GM18498 (cell line): ENCODE measurements at regions not wholly inside any gene's neighbourhood (a gene's known extent, or its start where the extent isn't known, plus 50 kb on each side); places are given as distances from the start of the nearest gene placed in this dataset.

Experiments
- ATAC-seq: cut with Tn5 transposase; IDR thresholded peaks from one replicate; pipeline ENCODE4 v1.9.1; 2021; ENCODE audit warnings: mild to moderate bottlenecking, moderate library complexity; ENCODE audit not compliant: unreplicated experiment

DNA sequence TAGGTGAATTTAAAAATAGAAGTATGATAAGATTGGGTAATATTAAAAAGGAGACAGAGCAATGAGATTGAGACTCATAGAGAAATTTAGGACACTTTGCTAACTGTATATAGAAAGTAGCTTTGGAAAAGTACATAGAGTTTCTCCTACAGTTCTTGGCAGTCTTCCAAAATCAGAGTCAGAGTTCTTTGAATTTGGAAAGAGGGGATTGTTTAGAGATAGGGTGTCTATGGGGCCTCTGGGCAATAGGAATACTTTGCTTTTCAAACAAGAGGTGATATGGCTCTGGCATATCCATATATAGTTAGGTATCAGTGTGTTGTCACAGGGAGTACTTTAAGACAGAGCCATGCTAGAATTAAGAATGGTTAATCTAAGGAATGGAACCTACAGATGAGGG, 477.1 kb upstream of the KCNMB2 start:
- ATAC-seq: no peak

DNA sequence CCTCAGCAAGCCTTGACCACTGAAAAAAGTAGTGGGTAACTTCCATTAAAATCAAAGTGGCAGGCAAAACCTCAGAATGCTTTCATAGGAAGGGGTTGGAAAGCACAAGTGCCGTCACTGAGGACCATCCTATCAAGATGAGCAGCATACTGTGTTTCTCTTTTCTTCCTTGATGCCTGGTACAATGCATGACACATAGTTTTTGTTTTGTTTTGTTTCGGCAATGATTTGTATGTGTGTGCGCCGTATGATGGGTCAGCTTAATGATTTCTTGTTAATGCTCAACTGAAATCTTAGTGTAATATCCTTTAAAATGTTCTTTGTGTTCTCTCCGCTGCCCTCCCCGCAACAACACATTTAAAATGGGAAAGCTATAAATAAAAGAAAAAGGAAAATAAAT, 476.4 kb upstream of the KCNMB2 start:
- no peak for ATAC-seq

DNA sequence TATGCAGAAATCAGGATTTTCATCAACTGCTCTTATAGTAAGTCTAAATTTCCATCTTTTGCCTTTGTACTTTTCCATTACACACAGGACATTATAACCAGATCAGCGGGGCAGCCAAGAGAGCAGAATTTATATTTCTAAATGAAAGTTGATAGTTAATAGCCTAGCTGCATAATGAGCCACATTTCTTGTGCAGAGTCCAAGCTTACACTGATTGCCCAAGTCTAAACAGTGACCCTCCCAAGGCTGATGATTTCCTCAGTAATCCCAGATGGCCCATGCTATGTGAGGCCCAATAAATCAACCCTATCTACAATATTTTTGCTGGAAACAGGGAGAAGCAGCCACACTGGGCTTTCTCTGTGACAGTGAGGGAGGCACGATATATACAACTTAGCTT, 475.8 kb upstream of the KCNMB2 start:
- ATAC-seq: no peak

DNA sequence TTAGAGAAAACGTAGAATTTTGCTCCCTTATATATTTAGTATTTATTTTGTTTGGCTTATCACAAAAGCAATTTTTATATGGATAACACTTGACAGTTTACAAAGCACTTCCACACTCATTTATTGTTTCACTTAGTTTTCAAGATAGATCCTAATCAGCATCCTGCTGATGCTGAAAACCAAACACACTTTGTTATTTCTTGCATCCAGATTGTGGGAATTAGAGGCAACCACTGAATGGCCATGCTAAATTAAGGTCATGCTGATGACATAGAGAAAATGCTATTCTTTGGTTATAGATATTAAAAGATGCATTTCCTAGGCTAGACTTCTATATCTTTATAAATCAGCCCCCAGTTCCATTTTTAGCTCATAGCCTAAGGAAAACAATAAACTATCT, 474.1 kb upstream of the KCNMB2 start:
- no peak for ATAC-seq

DNA sequence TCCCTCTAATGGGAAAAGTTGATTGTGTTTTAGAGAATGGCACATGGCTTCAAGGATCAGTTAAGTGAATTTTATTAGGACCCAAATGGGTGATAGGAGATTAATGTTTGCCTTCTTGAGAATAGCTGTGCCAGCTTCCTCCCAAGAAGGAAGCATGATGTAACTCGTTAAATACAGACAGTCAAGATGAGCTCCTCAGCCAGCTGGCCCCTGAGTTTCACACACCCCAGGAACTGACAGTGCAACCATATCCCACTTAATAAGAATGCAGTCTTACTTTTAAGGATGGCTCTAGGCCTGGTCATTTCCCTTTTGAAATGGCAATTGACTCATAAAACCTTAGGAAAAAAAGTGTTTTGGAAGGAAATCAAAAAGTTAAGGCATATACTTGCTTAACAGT, 472.8 kb upstream of the KCNMB2 start:
- no peak for ATAC-seq

DNA sequence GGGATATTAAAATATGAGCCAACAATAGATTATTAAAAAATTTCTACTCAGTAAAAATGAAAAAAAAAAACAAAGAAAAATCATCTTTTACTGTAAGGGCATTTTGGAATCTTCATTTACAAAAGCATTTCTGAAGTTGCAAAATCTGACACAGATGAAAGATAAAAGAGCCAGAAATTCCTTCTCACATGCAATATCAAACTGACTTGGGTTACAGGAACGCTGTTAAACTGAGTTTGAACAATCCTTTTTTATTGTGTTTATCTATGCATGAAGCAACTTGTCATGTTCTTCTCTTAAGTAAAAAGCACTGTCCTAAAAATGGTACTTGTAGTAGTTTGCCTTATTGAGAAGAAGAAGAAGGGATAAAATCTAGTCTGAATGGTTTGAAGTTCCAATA, 468.5 kb upstream of the KCNMB2 start:
- no peak for ATAC-seq

DNA sequence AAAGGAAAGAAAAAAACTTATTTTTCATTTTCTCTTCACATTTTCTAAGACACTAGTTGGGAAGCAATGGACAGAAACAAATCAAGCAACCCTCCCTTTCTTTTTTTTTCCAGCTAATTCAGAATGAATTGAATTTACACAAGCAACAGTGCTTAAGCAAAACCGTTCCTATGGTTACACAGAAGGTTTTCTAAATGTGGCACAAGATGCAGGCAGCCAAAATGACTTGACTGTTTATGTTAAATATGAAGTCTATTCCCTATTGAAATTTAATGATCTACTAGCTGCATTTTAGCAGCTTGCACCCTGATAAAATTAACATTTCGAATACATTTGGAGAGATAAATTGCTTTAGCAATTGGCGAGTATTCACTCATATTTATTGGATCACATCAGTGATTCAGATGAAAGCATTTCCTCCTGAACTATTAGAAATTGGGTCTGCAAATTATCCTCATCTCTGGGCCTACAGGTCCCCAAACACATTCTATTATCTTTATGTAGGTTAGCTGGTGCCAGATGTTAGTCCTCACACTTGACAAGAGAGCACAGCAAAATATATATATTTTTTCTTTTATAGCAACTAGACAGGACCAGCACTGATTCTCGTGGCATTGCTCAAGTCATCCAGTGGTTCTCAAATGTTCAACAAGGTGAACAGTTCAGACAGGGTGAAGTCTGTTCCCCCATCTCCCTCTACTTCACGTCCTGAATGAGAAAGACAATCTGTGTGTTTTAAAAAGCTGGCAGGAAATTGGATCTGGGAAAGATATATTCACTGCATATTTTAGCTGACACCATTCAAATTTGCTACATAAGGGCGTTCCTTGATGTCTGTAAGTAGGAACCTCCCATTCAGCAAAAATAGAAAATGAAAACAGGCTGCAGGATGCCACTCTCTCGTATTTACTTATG, 463.6 kb upstream of the KCNMB2 start:
- no peak for ATAC-seq

DNA sequence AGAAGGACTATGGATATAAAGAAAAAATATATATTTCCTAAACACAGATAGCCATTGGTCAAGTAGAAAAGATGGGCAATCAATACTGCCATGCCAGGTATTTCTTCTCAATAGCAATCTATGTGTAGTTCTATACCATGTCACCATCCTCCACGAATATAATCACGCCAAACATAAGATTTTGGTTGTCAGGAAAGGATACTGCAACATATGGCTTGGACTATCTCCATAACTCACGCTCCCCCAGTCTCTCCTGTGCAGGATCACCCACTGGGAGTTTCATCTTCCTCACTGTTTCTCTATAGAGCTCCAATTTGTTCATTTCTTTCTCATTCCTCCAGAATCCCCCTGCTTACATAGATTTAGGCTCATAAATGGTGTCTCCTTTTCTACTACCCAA, 462.9 kb upstream of the KCNMB2 start:
- ATAC-seq: no peak

DNA sequence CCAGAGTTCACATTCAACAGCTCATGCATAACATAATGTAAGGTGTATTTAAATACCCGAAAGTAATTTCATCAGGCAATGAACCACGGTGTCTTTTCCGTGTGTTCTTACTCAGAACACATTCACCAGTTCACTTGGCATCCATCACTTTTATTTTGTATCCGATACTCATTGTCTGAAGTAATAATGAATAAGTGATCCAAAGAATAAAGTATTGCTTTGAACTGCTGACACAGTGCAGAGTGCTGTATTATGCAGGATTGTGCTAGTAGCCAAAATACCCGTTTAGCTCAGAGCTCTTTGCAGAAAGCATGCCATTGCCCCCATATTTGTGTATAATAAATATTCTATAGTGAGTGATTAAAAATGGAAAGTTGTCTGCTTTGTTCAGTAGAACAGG, 460.9 kb upstream of the KCNMB2 start:
- no peak for ATAC-seq

DNA sequence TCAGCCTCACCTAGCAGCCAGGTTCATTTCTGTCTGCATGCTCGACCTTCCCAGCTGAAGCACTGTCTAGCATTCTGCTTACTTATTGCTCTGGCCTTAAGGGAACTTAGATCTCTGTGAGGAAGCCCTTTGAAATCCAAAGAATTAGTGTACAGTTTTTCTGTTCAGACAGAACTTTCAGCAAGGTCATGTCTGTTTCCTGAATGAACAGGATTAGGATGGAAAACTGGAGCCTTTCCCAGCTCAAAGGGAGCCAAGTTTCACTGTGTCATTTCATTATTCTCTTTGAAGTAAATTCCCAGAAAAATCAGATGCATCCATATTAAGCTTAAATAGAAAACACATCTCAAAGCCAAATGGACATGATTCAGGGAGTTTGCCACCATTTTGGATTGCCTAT, 457.3 kb upstream of the KCNMB2 start:
- no peak for ATAC-seq

DNA sequence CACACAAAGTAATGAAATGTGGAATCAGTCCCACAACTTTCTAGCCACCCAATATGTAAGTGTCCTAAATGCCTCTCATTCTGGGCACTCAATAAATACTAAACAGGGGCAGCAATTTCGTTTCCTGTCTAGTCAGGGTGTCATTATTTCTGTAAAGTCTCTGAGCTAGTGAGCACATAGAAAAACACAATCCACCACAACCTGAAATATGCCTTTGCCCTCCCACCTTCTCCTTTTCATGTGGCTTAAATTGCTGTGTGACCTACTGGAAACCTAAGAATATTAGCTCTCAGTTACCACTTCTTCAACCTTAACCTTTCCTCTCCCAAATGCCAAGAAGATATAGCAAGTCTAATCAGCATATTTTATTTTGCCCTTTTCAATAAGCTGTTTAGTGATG, 456.3 kb upstream of the KCNMB2 start:
- ATAC-seq: no peak

DNA sequence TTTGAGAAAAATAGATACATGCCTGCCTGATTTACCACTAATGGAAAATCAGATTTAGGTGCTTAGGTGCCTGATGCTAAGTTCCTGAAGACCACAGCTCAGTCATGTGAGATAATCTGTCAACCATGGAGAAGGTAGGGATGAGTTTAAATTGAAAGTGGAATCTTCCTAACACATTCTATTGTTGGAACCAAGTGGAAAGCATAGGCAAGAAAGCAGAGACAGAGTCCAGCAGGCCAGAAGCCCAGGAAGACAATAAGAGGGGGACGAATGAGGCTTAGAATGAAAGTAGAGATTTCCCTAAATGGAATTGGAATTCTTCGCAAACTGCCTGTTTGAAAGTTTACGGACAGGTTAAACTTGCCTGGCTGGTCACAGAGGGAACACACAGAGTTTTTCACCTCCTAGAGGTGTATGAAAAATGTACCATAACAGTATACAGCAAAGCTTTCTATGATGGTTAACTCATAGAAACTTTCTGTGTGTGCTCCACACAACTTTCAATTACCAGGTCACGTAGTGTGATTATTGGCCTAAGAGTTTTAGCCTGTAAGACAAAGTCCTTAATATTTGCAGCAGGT, 453.8 kb upstream of the KCNMB2 start:
- no peak for ATAC-seq

DNA sequence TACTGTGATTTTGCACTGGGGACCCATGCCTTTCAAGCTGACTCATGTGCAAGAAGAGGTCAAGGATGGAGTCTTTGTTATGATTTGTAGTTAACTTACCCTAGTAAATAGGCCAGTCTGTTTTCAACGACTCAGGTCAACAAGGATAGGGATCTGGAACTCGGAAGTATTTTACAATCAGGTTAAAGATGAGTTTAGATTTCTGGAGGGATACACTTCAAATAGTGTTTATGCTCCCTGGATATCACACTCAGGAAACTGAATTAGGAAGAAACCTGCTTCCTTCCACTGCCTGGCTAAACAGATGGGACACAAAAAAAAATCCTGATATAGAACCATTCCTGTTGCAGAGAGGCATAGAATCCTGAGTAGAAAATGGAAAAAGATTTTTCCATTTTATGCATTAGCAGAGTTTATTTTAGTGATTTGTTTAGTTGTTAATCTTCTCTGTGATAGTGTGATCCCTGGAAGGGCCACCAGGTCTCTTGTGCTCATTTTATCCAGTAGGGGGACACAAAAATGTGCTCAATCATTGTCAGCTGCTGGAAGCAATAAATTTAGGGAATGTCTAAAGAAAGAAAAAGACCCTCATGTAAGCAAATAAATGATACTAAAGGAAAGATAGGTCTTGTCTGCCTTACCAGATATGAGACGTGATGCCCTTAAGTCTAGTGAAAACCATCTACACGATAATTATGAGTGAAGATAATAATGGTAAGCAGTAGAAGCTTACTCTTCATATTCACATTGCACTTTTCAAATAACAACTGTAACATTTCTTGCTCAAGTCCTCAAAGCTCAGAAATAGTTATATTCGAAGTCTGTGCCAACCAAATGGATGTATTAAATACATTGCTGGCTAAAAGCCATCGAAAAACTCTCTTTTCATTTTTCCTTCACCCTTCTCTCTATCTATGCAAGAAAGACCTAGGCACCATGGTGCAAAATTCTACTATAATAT, 452.1 kb upstream of the KCNMB2 start:
- no peak for ATAC-seq

DNA sequence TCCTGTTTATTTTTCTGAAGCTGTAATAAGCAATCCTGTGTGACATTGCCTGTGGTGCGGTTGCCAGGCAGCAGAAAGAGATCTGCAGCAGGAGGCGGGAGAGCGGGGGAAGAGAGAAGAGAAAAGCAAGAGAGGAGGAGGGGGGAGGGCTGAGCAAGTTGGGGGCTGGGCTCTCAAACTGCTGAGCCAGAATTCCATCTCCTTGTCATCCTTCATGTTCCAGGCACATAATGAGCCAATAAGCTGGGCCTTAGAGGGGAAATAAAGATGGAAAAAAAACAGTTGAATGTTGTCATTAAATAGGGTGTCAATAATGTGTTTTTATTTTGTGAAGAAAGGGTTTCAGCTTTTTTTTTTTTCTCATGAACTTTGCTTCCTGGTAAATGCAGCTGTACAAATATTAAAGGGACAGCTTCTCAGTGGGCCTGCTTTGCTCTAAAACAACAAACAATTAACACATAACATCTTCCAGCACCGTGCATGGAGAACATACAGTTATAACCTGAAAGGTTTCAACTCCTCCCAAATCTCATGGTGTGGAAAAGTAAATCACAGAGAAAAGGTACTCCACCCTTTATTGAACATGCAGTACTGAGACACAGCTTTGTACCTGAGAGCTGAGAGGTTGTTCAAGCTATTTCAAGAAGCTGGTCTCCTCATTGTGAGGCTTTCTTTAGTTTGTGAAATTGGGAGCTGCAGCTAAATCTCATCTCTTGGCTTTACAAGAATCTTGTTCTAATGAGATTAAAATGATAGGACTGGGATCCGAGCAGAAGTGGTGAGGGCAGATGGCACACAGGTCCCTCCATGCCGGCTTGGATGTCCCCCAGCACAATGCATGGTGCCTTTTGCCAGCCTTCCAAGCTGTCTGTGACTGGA, 451.1 kb upstream of the KCNMB2 start:
- ATAC-seq: no peak

DNA sequence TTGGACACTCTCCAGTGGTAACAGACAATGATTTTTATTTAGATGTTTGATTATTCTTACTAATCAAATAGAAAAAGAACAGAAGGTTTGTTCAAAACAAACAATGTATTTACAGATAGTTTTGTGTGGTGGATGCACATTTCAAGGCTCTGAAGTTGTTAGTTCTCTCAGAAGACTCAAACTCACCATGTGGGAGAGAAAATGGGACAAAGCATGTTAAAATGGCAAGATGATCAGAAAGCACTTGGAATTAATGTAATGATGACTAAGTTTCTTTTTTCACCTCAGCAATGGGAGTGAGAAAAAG, 450.5 kb upstream of the KCNMB2 start:
- no peak for ATAC-seq

DNA sequence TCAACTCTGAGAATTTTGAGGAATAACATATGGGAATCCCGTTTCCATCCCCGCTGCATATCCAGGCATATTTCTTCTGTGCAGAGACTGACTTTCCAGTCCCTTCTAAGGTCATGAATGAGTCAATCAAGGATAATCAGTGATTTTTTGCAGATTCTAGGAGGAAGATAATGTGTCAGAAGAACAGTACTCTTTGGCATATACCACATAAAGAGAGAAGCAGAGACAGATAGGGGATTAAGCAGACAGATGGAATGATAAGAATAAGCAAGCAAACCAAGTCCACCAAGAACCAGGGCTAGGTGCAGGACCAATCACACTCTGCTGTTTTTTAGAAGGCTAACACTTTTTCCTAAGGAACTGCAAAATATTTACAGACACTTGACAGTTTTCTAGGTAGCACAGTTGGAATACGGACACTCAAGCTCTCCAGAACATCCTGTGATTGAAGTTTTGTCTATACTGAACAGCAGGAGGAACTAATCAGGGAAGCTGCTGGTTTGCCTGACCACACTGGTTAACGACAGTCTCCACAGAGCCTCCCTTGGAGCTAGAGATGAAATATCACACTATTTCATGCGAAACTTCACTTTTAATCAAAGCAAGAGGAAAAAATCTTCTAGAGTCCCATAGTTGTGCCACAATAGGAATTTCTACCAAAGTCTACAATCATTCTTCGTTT, 450.0 kb upstream of the KCNMB2 start:
- ATAC-seq: no peak

DNA sequence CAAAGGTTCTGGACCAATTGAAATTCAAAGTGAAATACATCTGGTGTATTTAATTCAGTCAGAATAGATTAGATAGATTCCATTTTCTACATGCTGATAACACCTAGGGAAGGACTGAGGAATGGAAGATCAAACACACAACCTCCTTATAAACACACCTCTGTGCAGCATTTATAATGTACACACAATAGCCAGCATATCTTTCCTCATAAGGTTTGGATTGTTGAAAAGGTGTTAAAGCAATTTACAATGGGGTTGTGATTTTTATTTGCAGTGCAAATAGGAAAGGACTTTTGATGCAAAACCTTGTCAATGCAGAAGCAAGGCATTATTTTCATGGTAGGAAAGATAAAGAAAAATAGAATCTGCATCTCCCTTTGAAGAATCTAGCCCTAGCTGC, 448.9 kb upstream of the KCNMB2 start:
- no peak for ATAC-seq

DNA sequence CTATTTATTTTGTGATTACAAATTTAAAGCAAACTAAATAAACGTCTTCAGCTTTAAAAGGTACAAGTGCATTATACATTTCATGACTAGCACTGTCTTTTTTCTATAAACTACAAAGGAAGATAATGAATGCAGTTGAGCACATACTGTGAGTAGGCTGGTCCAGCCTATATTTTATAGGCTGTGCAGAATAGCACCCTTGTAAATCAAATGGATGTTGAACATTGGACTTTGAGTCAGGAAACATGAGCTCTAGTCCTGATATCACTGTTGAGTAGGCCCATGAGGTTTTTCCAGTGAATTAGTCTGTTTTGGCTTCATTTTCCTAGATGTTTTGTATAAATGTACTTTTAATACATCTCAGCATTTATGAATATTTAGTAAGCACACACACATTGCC, 447.3 kb upstream of the KCNMB2 start:
- ATAC-seq: no peak

DNA sequence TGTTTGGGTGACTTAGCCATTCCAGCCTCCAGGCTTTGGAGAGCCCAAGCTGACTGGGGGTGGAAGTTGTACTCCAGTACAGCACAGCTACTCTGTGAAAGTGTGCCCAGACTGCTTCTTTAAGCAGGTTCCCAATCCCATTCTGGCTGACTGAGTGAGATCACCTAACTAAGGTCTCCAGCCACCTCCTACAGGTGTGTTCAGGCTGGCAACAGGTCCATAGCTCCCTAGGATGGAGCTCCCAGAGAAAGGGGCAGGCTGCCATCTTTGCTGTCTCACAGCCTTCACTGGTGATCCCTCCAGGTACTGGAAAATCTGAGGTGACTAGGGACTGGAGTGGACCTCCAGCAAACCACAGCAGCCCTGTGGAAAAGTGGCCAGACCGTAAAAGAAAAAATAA, 445.3 kb upstream of the KCNMB2 start:
- ATAC-seq: no peak

DNA sequence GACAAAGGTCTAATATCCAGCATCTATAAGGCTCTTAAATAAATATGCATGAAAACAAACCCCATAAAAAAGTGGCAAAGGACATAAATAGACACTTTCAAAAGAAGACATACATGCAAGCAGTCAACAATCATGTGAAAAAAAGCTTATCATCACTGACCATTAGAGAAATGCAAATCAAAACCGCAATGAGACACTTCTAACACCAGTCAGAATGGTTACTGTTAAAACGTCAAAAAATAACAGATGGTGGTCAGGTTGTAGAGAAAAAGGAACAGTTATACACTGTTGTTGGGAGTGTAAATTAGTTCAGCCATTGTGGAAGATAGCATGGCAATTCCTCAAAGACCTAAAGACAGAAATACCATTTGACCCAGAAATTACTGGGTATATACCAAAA, 440.7 kb upstream of the KCNMB2 start:
- ATAC-seq: no peak
